ENCODE measurements at regions not wholly inside any gene's neighbourhood (a gene's known extent, or its start where the extent isn't known, plus 50 kb on each side); places are given as distances from the start of the nearest gene placed in this dataset.

- Histone ChIP-seq H3K9ac (ENCODE audit: low read length) (no peak overlapping the region), H2AFZ (ENCODE audit: low read depth, low read length) (no peak overlapping the region), H3K36me3 (ENCODE audit: insufficient read depth, low read length) (no peaks in the 10 kb centered on the region), H3K4me2 (ENCODE audit: low read length) (no peak overlapping the region), H3K27ac (ENCODE audit: low read depth, low read length) (no peak overlapping the region), H3K4me1 (ENCODE audit: insufficient read depth, low read length) (no peaks in the 10 kb centered on the region), H3K79me2 (ENCODE audit: insufficient read depth, low read length) (no peaks in the 10 kb centered on the region), H3K9me3 (ENCODE audit: insufficient read depth, low read depth, low read length) (no peaks in the 10 kb centered on the region), H4K20me1 (ENCODE audit: insufficient read depth, low read length) (no peaks in the 10 kb centered on the region), H3K4me3 (ENCODE audit: insufficient read depth, low read depth, low read length) (no peak overlapping the region), H3K27me3 (ENCODE audit: insufficient read depth, low read length) (no peaks in the 10 kb centered on the region)
- Mint-ChIP-seq H3K27ac (ENCODE audit: unreplicated experiment) (no peak overlapping the region), H3K36me3 (ENCODE audit: low read depth, unreplicated experiment) (no peaks in the 10 kb centered on the region), H3K27me3 (ENCODE audit: low read depth, unreplicated experiment) (peaks cover 19% of the 10 kb centered on the region), H3K9me3 (ENCODE audit: unreplicated experiment) (no peaks in the 10 kb centered on the region), H3K4me1 (ENCODE audit: low read depth, unreplicated experiment) (no peaks in the 10 kb centered on the region), H3K4me3 (ENCODE audit: unreplicated experiment) (no peak overlapping the region)
- no peak for DNase-seq (ENCODE audit: low read depth)
- FAIRE-seq, result no peak
- TF ChIP-seq EZH2 (IDR thresholded peaks at IDR 0.05; ENCODE audit: insufficient read depth, low read length) (no peak), CTCF (IDR thresholded peaks at IDR 0.05; ENCODE audit: insufficient read depth, low read depth, low read length) (no peak)
Measured at GRCh38 chr1:213684454-213684853, 303.3 kb upstream of the PROX1 start.

- Histone ChIP-seq H3K4me2 (ENCODE audit: low read length) (no peak overlapping the region), H3K4me1 (ENCODE audit: insufficient read depth, low read length) (no peaks in the 10 kb centered on the region), H2AFZ (ENCODE audit: low read depth, low read length) (no peak overlapping the region), H3K79me2 (ENCODE audit: insufficient read depth, low read length) (no peaks in the 10 kb centered on the region), H3K27me3 (ENCODE audit: insufficient read depth, low read length) (no peaks in the 10 kb centered on the region), H3K9me3 (ENCODE audit: insufficient read depth, low read depth, low read length) (no peaks in the 10 kb centered on the region), H3K36me3 (ENCODE audit: insufficient read depth, low read length) (no peaks in the 10 kb centered on the region), H4K20me1 (ENCODE audit: insufficient read depth, low read length) (no peaks in the 10 kb centered on the region), H3K4me3 (ENCODE audit: insufficient read depth, low read depth, low read length) (no peak overlapping the region), H3K27ac (ENCODE audit: low read depth, low read length) (no peak overlapping the region), H3K9ac (ENCODE audit: low read length) (no peak overlapping the region)
- Mint-ChIP-seq H3K27ac (ENCODE audit: unreplicated experiment) (no peak overlapping the region), H3K4me1 (ENCODE audit: low read depth, unreplicated experiment) (no peaks in the 10 kb centered on the region), H3K4me3 (ENCODE audit: unreplicated experiment) (no peak overlapping the region), H3K36me3 (ENCODE audit: low read depth, unreplicated experiment) (no peaks in the 10 kb centered on the region), H3K9me3 (ENCODE audit: unreplicated experiment) (no peaks in the 10 kb centered on the region), H3K27me3 (ENCODE audit: low read depth, unreplicated experiment) (peaks cover 21% of the 10 kb centered on the region)
- DNase-seq (ENCODE audit: low read depth) (no peak), FAIRE-seq (no peak)
- no peak for TF ChIP-seq CTCF (IDR thresholded peaks at IDR 0.05; ENCODE audit: insufficient read depth, low read depth, low read length)
- no peak for TF ChIP-seq EZH2 (IDR thresholded peaks at IDR 0.05; ENCODE audit: insufficient read depth, low read length)
Measured at GRCh38 chr1:213685992-213686582, 301.7 kb upstream of the PROX1 start.

- no peak overlapping the region for H3K9ac ChIP-seq (ENCODE audit: low read length)
- Mint-ChIP-seq H3K9me3 (ENCODE audit: unreplicated experiment) (no peaks in the 10 kb centered on the region), H3K27ac (ENCODE audit: unreplicated experiment) (no peak overlapping the region), H3K4me1 (ENCODE audit: low read depth, unreplicated experiment) (no peaks in the 10 kb centered on the region), H3K4me3 (ENCODE audit: unreplicated experiment) (no peak overlapping the region), H3K36me3 (ENCODE audit: low read depth, unreplicated experiment) (no peaks in the 10 kb centered on the region), H3K27me3 (ENCODE audit: low read depth, unreplicated experiment) (peaks cover 25% of the 10 kb centered on the region)
- H4K20me1 ChIP-seq (ENCODE audit: insufficient read depth, low read length), result no peaks in the 10 kb centered on the region
- H3K4me3 ChIP-seq (ENCODE audit: insufficient read depth, low read depth, low read length), result no peak overlapping the region
- FAIRE-seq (no peak), DNase-seq (ENCODE audit: low read depth) (no peak)
- no peaks in the 10 kb centered on the region for H3K4me1 ChIP-seq (ENCODE audit: insufficient read depth, low read length)
- no peaks in the 10 kb centered on the region for H3K9me3 ChIP-seq (ENCODE audit: insufficient read depth, low read depth, low read length)
- no peaks in the 10 kb centered on the region for H3K36me3 ChIP-seq (ENCODE audit: insufficient read depth, low read length)
- H3K4me2 ChIP-seq (ENCODE audit: low read length), result no peak overlapping the region
- no peak overlapping the region for H2AFZ ChIP-seq (ENCODE audit: low read depth, low read length)
- TF ChIP-seq EZH2 (IDR thresholded peaks at IDR 0.05; ENCODE audit: insufficient read depth, low read length) (no peak), CTCF (IDR thresholded peaks at IDR 0.05; ENCODE audit: insufficient read depth, low read depth, low read length) (no peak)
- H3K27me3 ChIP-seq (ENCODE audit: insufficient read depth, low read length), result no peaks in the 10 kb centered on the region
- H3K27ac ChIP-seq (ENCODE audit: low read depth, low read length), result no peak overlapping the region
- no peaks in the 10 kb centered on the region for H3K79me2 ChIP-seq (ENCODE audit: insufficient read depth, low read length)
Measured at GRCh38 chr1:213686983-213687382, 300.8 kb upstream of the PROX1 start.
